Brain microvascular endothelial cell (primary cell): ENCODE measurements at regions not wholly inside any gene's neighbourhood (a gene's known extent, or its start where the extent isn't known, plus 50 kb on each side); places are given as distances from the start of the nearest gene placed in this dataset.

ENCODE experiments used
- DNase-seq: peaks from one replicate; pipeline ENCODE4 v3.0.0-alpha.2; 2020
- H3K27ac ChIP-seq: fragments of 250-450 bp; sonication (Bioruptor Pico); 2 replicates; pipeline ENCODE4 v1.5.1; 2020; ENCODE audit warnings: mild to moderate bottlenecking, moderate library complexity
- H3K27me3 ChIP-seq: fragments of 250-450 bp; sonication (Bioruptor Pico); replicated peaks from 2 replicates; pipeline ENCODE4 v1.5.1; 2020; ENCODE audit warnings: mild to moderate bottlenecking
- H3K36me3 ChIP-seq: fragments of 250-450 bp; sonication (Bioruptor Pico); replicated peaks from 2 replicates; pipeline ENCODE4 v1.5.1; 2020; ENCODE audit warnings: mild to moderate bottlenecking
- H3K4me3 ChIP-seq: 2 replicates; pipeline ENCODE4 v1.5.1; 2011; ENCODE audit warnings: low read depth, mild to moderate bottlenecking, control low read depth, low read length, moderate library complexity
- in situ Hi-C: cut with HindIII; loops from 2 replicates; pipeline ENCODE4 v1.10.0; 2017; ENCODE audit warnings: low sequenced_read_pairs, low pct_ligation_motif_present
- TF ChIP-seq, protein P1 (sequence below): IDR thresholded peaks from 2 replicates; pipeline ENCODE4 v1.5.1; 2011; ENCODE audit warnings: low read depth, mild to moderate bottlenecking, moderate library complexity, low read length, control low read depth, inconsistent platforms; ENCODE audit errors: missing control alignments

GRCh38 chr6:125656287-125656870, 93.1 kb upstream of the HEY2 start:
- TF ChIP-seq, protein P1, sequence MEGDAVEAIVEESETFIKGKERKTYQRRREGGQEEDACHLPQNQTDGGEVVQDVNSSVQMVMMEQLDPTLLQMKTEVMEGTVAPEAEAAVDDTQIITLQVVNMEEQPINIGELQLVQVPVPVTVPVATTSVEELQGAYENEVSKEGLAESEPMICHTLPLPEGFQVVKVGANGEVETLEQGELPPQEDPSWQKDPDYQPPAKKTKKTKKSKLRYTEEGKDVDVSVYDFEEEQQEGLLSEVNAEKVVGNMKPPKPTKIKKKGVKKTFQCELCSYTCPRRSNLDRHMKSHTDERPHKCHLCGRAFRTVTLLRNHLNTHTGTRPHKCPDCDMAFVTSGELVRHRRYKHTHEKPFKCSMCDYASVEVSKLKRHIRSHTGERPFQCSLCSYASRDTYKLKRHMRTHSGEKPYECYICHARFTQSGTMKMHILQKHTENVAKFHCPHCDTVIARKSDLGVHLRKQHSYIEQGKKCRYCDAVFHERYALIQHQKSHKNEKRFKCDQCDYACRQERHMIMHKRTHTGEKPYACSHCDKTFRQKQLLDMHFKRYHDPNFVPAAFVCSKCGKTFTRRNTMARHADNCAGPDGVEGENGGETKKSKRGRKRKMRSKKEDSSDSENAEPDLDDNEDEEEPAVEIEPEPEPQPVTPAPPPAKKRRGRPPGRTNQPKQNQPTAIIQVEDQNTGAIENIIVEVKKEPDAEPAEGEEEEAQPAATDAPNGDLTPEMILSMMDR: no peak
- no peak overlapping the region for H3K27ac ChIP-seq
- DNase-seq: no peak
- no peaks in the 10 kb centered on the region for H3K27me3 ChIP-seq
- H3K4me3 ChIP-seq: no peak overlapping the region
- in situ Hi-C loops: no loop called here
- H3K36me3 ChIP-seq: no peaks in the 10 kb centered on the region

DNA sequence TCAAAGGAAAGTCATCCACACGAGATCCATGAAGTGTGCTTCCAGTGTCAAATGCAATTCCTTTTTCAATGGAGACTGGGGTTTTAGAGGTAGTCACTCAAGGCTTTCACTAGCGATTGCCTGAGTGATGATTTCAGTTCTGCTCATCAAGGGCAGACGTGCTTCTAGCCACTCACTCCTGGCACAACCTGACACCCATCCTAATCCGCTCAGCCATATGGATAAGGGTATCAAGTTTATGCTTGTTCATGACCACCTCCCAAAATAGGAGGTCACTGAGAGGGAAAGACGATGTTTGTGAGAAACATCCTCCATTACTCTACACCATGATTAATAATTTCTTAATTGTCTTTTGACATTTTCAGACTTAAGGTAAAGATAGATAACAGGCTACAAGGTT, 91.3 kb upstream of the HEY2 start:
- in situ Hi-C loops: no loop called here
- Histone ChIP-seq H3K27ac (no peak overlapping the region), H3K27me3 (no peaks in the 10 kb centered on the region), H3K36me3 (no peaks in the 10 kb centered on the region), H3K4me3 (no peak overlapping the region)
- DNase-seq: no peak
- TF ChIP-seq, protein P1: no peak

DNA sequence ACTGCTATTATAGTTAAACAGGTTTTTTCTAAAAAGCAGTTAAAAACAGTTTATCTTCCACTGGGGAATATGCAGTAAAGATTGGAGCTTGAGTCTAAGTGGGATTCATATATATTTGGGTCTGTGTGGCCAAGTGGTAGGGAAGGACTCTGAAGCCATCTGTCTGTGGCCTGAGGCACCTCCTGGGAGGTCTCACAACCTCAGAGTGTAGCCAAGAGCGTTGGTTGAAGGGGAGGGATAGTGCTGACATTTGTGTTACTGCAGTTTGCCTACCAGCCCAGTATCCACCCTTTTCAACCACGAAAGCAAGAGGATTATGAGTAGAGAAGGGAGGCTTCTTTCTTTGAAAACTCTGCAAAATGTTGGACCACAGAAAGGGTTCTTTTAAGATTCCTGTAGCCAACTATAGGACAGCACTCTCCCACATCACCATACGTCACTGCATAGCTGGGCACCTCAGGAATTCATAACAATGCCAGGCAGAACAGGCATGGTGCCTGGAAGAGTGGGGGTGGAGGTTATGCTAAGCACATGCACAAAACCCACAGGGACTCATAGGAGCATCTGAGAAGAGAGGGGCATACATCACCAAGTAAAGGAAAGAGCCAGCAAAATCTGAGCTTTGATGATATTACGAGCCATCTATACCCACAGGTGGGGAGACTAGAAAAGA, 90.5 kb upstream of the HEY2 start:
- no peak overlapping the region for H3K4me3 ChIP-seq
- TF ChIP-seq, protein P1: no peak
- in situ Hi-C loops: no loop called here
- H3K36me3 ChIP-seq: no peaks in the 10 kb centered on the region
- no peak overlapping the region for H3K27ac ChIP-seq
- H3K27me3 ChIP-seq: no peaks in the 10 kb centered on the region
- DNase-seq: no peak

- no peak overlapping the region for H3K4me3 ChIP-seq
- no peaks in the 10 kb centered on the region for H3K36me3 ChIP-seq
- no peaks in the 10 kb centered on the region for H3K27me3 ChIP-seq
- TF ChIP-seq, protein P1: no peak
- no peak for DNase-seq
- no peak overlapping the region for H3K27ac ChIP-seq
- in situ Hi-C loops: no loop called here
Observed at GRCh38 chr6:125659887-125660286, 89.5 kb upstream of the HEY2 start.

DNA sequence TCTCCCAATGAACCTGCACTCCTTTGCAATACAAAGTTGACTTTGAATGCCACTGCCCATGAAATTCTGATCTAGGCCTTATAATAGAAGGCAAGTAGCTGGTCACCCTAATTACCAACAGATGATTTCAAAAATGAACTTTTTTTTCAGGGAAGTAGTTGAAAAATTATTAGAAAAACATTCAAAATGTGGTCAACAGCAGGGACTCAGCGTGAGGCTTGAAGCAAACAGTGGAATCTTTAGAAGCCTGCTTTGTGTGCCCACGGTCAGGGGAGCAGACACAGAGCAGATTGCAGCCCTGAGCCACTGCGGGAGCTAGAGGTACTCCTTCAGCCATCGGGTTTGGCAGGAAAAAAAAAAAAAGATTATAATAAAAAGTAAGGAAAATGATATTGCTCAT, 87.1 kb upstream of the HEY2 start:
- H3K36me3 ChIP-seq: no peaks in the 10 kb centered on the region
- in situ Hi-C loops: no loop called here
- H3K4me3 ChIP-seq: no peak overlapping the region
- TF ChIP-seq, protein P1: no peak
- DNase-seq: no peak
- no peaks in the 10 kb centered on the region for H3K27me3 ChIP-seq
- H3K27ac ChIP-seq: no peak overlapping the region
